IMR-90 (cell line): ENCODE measurements at regions not wholly inside any gene's neighbourhood (a gene's known extent, or its start where the extent isn't known, plus 50 kb on each side); places are given as distances from the start of the nearest gene placed in this dataset.

Experiments used
- ATAC-seq: fragments of 200-7000 bp; cut with Tn5 transposase; 2 replicates; pipeline ENCODE4 v1.9.1; 2020; ENCODE audit warnings: low read depth, mild to moderate bottlenecking, moderate library complexity
- BruUV-seq: library from RNA; stranded (reverse); fragments of 400-500 nt; replicated peaks from 2 replicates; lab custom pipeline; 2021; lab: Mats Ljungman, UMichigan
- CTCF ChIA-PET: fragments of 300-600 bp; formaldehyde crosslinking; extraction: SDS; loops from one replicate; lab custom pipeline; 2021; ENCODE audit warnings: antibody characterized with exemption; lab: Yijun Ruan, JAX
- POLR2A ChIA-PET: fragments of 300-600 bp; sonication (Branson Sonifier 250); formaldehyde crosslinking; loops from one replicate; lab custom pipeline; 2022; ENCODE audit warnings: antibody characterized with exemption; ENCODE audit not compliant: unreplicated experiment; lab: Charles Lee
- DNase-seq: peaks from one replicate; pipeline ENCODE4 v3.0.0; 2013
- H2AFZ ChIP-seq: replicated peaks from 2 replicates; pipeline ENCODE3; 2013; ENCODE audit warnings: low read length, mild to moderate bottlenecking; ENCODE audit not compliant: poor library complexity
- H2AK5ac ChIP-seq: 2 replicates; pipeline ENCODE4 v1.6.1; 2013; ENCODE audit warnings: low read depth, low read length, inconsistent platforms
- H2AK9ac ChIP-seq: replicated peaks from 2 replicates; pipeline ENCODE3; 2013; ENCODE audit warnings: mild to moderate bottlenecking, low read depth, low read length, moderate library complexity; ENCODE audit not compliant: poor library complexity
- H2BK120ac ChIP-seq: 2 replicates; pipeline ENCODE4 v1.6.1; 2013; ENCODE audit warnings: low read depth, low read length, inconsistent platforms
- H2BK15ac ChIP-seq: 3 replicates; pipeline ENCODE4 v1.6.1; 2013; ENCODE audit warnings: low read depth, low read length, inconsistent platforms
- H2BK20ac ChIP-seq: 2 replicates; pipeline ENCODE4 v1.6.1; 2013; ENCODE audit warnings: low read depth, mild to moderate bottlenecking, inconsistent platforms, low read length, moderate library complexity
- H2BK5ac ChIP-seq: 2 replicates; pipeline ENCODE4 v1.6.1; 2013; ENCODE audit warnings: mild to moderate bottlenecking, low read depth, low read length, inconsistent platforms; ENCODE audit not compliant: poor library complexity, severe bottlenecking
- H3K14ac ChIP-seq: replicated peaks from 2 replicates; pipeline ENCODE4 v1.6.1; 2013; ENCODE audit warnings: low read depth, low read length, inconsistent platforms
- H3K18ac ChIP-seq: 2 replicates; pipeline ENCODE4 v1.6.1; 2013; ENCODE audit warnings: low read depth, low read length, control low read depth
- H3K23ac ChIP-seq: 2 replicates; pipeline ENCODE4 v1.6.1; 2013; ENCODE audit warnings: low read depth, low read length, inconsistent platforms
- H3K27ac ChIP-seq: 2 replicates; pipeline ENCODE4 v1.5.1; 2013; ENCODE audit warnings: mild to moderate bottlenecking, control low read depth, low read length; ENCODE audit not compliant: insufficient read depth
- H3K27me3 ChIP-seq: 2 replicates; pipeline ENCODE4 v1.6.1; 2013; ENCODE audit warnings: low read length; ENCODE audit not compliant: control insufficient read depth, insufficient read depth
- H3K36me3 ChIP-seq: 2 replicates; pipeline ENCODE4 v1.6.1; 2013; ENCODE audit warnings: low read length, mixed read lengths; ENCODE audit not compliant: control insufficient read depth, insufficient read depth
- H3K4ac ChIP-seq: 2 replicates; pipeline ENCODE4 v1.6.1; 2013; ENCODE audit warnings: low read depth, low read length, inconsistent platforms
- H3K4me1 ChIP-seq: 2 replicates; pipeline ENCODE4 v1.6.1; 2013; ENCODE audit warnings: low read length, mixed read lengths; ENCODE audit not compliant: control insufficient read depth, insufficient read depth
- H3K4me2 ChIP-seq: 2 replicates; pipeline ENCODE4 v1.6.1; 2013; ENCODE audit warnings: low read depth, mild to moderate bottlenecking, control low read depth, low read length, moderate library complexity
- H3K4me3 ChIP-seq: 2 replicates; pipeline ENCODE4 v1.5.1; 2013; ENCODE audit warnings: low read depth, mild to moderate bottlenecking, control low read depth, low read length, moderate library complexity; ENCODE audit not compliant: insufficient read depth
- H3K56ac ChIP-seq: 2 replicates; pipeline ENCODE4 v1.6.1; 2013; ENCODE audit warnings: low read length, inconsistent platforms; ENCODE audit not compliant: insufficient read depth; ENCODE audit errors: extremely low read depth
- H3K79me1 ChIP-seq, 2 experiments: 2 replicates each; pipeline ENCODE4 v1.6.1; 2013; ENCODE audit warnings: low read length in 2 of 2, inconsistent platforms in 1 of 2, low read depth in 1 of 2
- H3K9ac ChIP-seq: 2 replicates; pipeline ENCODE4 v1.6.1; 2013; ENCODE audit warnings: low read depth, low read length, control low read depth
- H3K9me1 ChIP-seq: 2 replicates; pipeline ENCODE4 v1.6.1; 2013; ENCODE audit warnings: low read length, inconsistent platforms; ENCODE audit not compliant: insufficient read depth
- H3K9me3 ChIP-seq: 2 replicates; pipeline ENCODE4 v1.6.1; 2013; ENCODE audit warnings: low read length; ENCODE audit not compliant: control insufficient read depth, insufficient read depth
- H4K20me1 ChIP-seq: 2 replicates; pipeline ENCODE4 v1.6.1; 2013; ENCODE audit warnings: low read length, inconsistent platforms; ENCODE audit not compliant: insufficient read depth
- H4K5ac ChIP-seq: 2 replicates; pipeline ENCODE4 v1.6.1; 2013; ENCODE audit warnings: mild to moderate bottlenecking, low read depth, low read length, control low read depth
- H4K8ac ChIP-seq, 2 experiments: 2 replicates each; pipeline ENCODE4 v1.6.1; 2013; ENCODE audit warnings: low read depth in 2 of 2, low read length in 2 of 2, control low read depth in 1 of 2, inconsistent platforms in 1 of 2
- H4K91ac ChIP-seq: 2 replicates; pipeline ENCODE4 v1.6.1; 2013; ENCODE audit warnings: low read depth, low read length, inconsistent platforms; ENCODE audit not compliant: insufficient read depth
- CEBPB ChIP-seq: IDR thresholded peaks from 2 replicates; pipeline ENCODE4 v1.6.1; 2012; ENCODE audit warnings: low read depth, low read length, improper control_type of control experiment
- FOS ChIP-seq: fragments of 150-350 bp; IDR thresholded peaks from 2 replicates; pipeline ENCODE4 v1.6.1; 2016; ENCODE audit warnings: low read depth, low read length
- MAFK ChIP-seq: IDR thresholded peaks from 2 replicates; pipeline ENCODE4 v1.6.1; 2012; ENCODE audit warnings: low read depth, low read length, improper control_type of control experiment
- MXI1 ChIP-seq: IDR thresholded peaks from 2 replicates; pipeline ENCODE4 v1.6.1; 2012; ENCODE audit warnings: low read depth, mild to moderate bottlenecking, low read length, moderate library complexity, borderline replicate concordance
- NFE2L2 ChIP-seq: fragments of 150-350 bp; IDR thresholded peaks from 2 replicates; pipeline ENCODE4 v1.6.1; 2016; ENCODE audit warnings: low read depth, mild to moderate bottlenecking, low read length
- RCOR1 ChIP-seq: IDR thresholded peaks from 2 replicates; pipeline ENCODE4 v1.6.1; 2012; ENCODE audit warnings: mild to moderate bottlenecking, low read length, improper control_type of control experiment; ENCODE audit not compliant: insufficient replicate concordance
- WGBS, 2 experiments: methylation state at CpG; one replicate each; pipeline versions ENCODE4 v1.1.5 to v1.1.7; 2013; ENCODE audit warnings: missing lambda C conversion rate in 2 of 2; ENCODE audit not compliant: insufficient read length in 1 of 2; ENCODE audit errors: extremely low coverage in 2 of 2; 5-methylcytosine and 5-hydroxymethylcytosine counted together
- dilution Hi-C: fragments of 300-500 bp; cut with HindIII; formaldehyde crosslinking; loops from one replicate; pipeline ENCODE4 v1.14.3; 2018; ENCODE audit warnings: low sequenced_read_pairs; ENCODE audit not compliant: unreplicated experiment
- in situ Hi-C: fragments of 300-500 bp; cut with MboI; formaldehyde crosslinking; loops from 3 replicates; pipeline ENCODE4 v1.14.3; 2019; ENCODE audit warnings: low sequenced_read_pairs, inconsistent platforms, mixed read lengths
- intact Hi-C: fragments of 100-400 bp; cut with micrococcal nuclease; formaldehyde crosslinking; loops from 2 replicates; pipeline ENCODE4 v1.10.0; 2022

DNA sequence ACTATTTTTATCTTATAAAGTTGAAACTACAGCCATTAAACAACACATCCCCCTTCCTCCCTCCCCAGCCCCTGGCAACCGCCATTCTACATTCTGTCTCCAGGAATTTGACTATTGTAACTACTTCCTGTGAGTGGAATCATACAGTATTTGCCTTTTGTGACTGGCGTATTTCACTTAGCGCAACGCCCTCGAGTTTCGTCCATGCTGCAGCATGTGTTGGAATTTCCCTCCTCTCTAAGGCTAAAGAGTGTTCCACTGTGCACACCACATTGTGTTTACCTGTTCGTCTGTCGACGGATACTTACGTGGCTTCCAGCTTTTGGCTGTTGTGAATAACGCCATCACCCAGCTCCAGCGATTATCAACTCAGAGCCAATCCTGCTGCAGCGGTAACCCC, 52.0 kb upstream of the DLG1 start:
- no peak for ATAC-seq
- no peak overlapping the region for H3K4ac ChIP-seq
- WGBS, 2 experiments = 80% methylated on average over 8 of the region's 13 CpGs; no CpG with 5 or more reads in 1 of the 2 experiments

More for the DNA sequence above, 52.0 kb upstream of the DLG1 start:
- H2BK20ac ChIP-seq = no peak overlapping the region
- ChIA-PET CTCF (no interaction called here), POLR2A (no interaction called here)
- H2BK5ac ChIP-seq = no peak overlapping the region
- dilution Hi-C loops = no loop called here
- H3K23ac ChIP-seq = no peak overlapping the region
- no peak overlapping the region for H3K18ac ChIP-seq
- H3K36me3 ChIP-seq = no peaks in the 10 kb centered on the region
- H3K9ac ChIP-seq = no peak overlapping the region
- no peak overlapping the region for H3K56ac ChIP-seq
- H3K79me1 ChIP-seq = no peaks in the 10 kb centered on the region
- H3K27ac ChIP-seq = no peak overlapping the region
- no peak overlapping the region for H3K4me3 ChIP-seq
- H4K5ac ChIP-seq = no peak overlapping the region
- no peak overlapping the region for H4K91ac ChIP-seq
- H3K4me2 ChIP-seq = no peak overlapping the region
- H4K20me1 ChIP-seq = no peaks in the 10 kb centered on the region
- no peak overlapping the region for H2AFZ ChIP-seq
- no peak overlapping the region for H2BK15ac ChIP-seq
- no peak overlapping the region for H3K14ac ChIP-seq
- no peak for DNase-seq
- BruUV-seq = no TSS peak
- no peak overlapping the region for H4K8ac ChIP-seq
- H3K4me1 ChIP-seq = peaks cover 15% of the 10 kb centered on the region
- H2AK9ac ChIP-seq = no peak overlapping the region
- no peak overlapping the region for H2BK120ac ChIP-seq
- TF ChIP-seq MAFK (no peak), FOS (no peak), RCOR1 (no peak), MXI1 (no peak), NFE2L2 (no peak), CEBPB (no peak)
- in situ Hi-C loops = no loop called here
- intact Hi-C loops = no loop called here
- H3K27me3 ChIP-seq = peaks cover 2% of the 10 kb centered on the region
- H3K9me1 ChIP-seq = peaks cover 5% of the 10 kb centered on the region
- no peak overlapping the region for H2AK5ac ChIP-seq
- H3K9me3 ChIP-seq = no peaks in the 10 kb centered on the region
